ENCODE measurements at regions not wholly inside any gene's neighbourhood (a gene's known extent, or its start where the extent isn't known, plus 50 kb on each side); places are given as distances from the start of the nearest gene placed in this dataset.

DNA sequence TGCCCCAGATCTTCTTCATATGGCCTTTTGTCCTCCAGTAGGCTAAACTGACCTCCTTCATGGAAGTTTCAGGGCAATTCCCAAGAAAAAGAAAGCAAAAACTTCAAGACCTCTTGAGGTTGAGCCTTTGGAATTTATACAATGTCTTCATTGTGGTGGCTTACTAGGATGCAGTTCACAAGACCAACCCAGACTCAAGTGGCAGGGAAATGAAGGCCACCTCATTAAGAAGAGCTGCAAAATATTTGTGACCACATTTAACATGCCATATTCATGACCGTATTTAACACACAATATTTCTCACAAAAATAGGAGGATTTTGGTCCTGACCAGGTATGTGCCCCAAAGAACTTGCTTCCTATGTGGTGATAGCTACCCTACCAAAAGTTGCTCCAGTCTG is 605.5 kb upstream of the PITX2 start:
- TF ChIP-seq TEAD4 (IDR thresholded peaks at IDR 0.05) (no peak), YY1 (IDR thresholded peaks at IDR 0.05; ENCODE audit: low read depth) (no peak), EGR1 (IDR thresholded peaks at IDR 0.05) (no peak)

Measured in Ishikawa (cell line).